Duodenal mucosa (tissue), 2 donors: ENCODE measurements at regions not wholly inside any gene's neighbourhood (a gene's known extent, or its start where the extent isn't known, plus 50 kb on each side); places are given as distances from the start of the nearest gene placed in this dataset.
"Not testable (repeated sequence)": the region's sequence is repeated elsewhere in the genome, so short reads cannot be mapped to it uniquely, and the experiment has no call there.

Source experiments
- H3K27ac ChIP-seq: one replicate; pipeline ENCODE4 v1.7.0; 2013; ENCODE audit warnings: low read depth, low read length
- H3K27me3 ChIP-seq, 2 donors: one replicate each; pipeline ENCODE4 v1.7.0; 2013; ENCODE audit warnings: low read length in 2 of 2, control low read depth in 1 of 2; ENCODE audit not compliant: insufficient read depth in 2 of 2, control insufficient read depth in 1 of 2
- H3K36me3 ChIP-seq, 2 donors: one replicate each; pipeline ENCODE4 v1.7.0; 2013; ENCODE audit warnings: low read length in 2 of 2, control low read depth in 1 of 2; ENCODE audit not compliant: insufficient read depth in 2 of 2, control insufficient read depth in 1 of 2
- H3K4me1 ChIP-seq, 2 donors: one replicate each; pipeline ENCODE4 v1.7.0; 2013; ENCODE audit warnings: low read length in 2 of 2, control low read depth in 1 of 2; ENCODE audit not compliant: insufficient read depth in 2 of 2, control insufficient read depth in 1 of 2
- H3K4me3 ChIP-seq, 2 donors: one replicate each; pipeline ENCODE4 v1.7.0; 2013; ENCODE audit warnings: low read length in 2 of 2, low read depth in 1 of 2
- H3K9ac ChIP-seq, 2 donors: one replicate each; pipeline ENCODE4 v1.7.0; 2013; ENCODE audit warnings: low read length in 2 of 2, low read depth in 1 of 2
- H3K9me3 ChIP-seq, 2 donors: one replicate each; pipeline ENCODE4 v1.7.0; 2013; ENCODE audit warnings: low read length in 2 of 2, control low read depth in 1 of 2; ENCODE audit not compliant: control insufficient read depth in 1 of 2

DNA sequence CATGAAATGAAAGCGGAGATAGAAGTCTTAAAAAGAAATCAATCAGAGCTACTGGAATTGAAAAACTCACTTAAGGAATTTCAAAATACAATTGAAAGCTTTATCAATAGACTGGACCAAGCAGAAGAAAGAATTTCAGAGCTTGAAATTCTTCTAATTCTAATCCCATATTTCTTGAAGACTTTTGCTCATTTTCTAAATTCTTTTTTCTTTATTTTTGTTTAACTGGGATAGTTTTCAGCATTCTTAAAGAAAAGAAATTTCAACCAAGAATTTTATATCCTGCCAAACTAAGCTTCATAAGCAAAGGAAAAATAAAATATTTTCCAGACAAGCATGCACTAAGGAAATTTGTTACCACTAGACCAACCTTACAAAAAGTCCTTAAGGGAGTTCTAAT is 80.2 kb upstream of the BMAL1 start:
- H3K27me3 ChIP-seq, H3K9me3 ChIP-seq, H3K27ac ChIP-seq, H3K36me3 ChIP-seq, H3K4me1 ChIP-seq, H3K9ac ChIP-seq, H3K4me3 ChIP-seq: not testable (repeated sequence)

DNA sequence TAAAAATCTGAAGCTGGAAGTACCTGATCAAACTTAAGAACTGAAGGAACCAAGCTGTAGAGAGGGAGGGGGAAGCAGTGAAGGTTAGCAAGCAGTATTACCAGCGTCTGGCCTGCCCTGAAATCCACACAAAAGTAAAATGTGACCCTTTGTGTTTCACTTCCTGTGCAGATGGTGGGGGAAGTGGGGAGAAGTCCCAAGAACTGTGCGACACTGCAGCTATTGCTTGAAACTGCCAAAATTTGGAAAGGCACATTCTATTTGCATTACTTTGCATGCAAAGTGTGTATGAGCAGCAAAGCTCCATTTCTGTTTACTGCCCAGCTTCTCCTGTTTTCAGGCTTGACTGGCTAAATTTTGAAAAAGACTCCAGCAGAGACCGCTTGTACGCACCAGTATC is 72.1 kb upstream of the BMAL1 start:
- Histone ChIP-seq H3K9ac (no peak overlapping the region), H3K27me3 (no peaks in the 10 kb centered on the region), H3K9me3 (no peaks in the 10 kb centered on the region), H3K27ac (no peak overlapping the region), H3K4me3 (no peak overlapping the region), H3K4me1 (peaks cover 23 to 24% of the 10 kb centered on the region in 2 donors), H3K36me3 (no peaks in the 10 kb centered on the region)

DNA sequence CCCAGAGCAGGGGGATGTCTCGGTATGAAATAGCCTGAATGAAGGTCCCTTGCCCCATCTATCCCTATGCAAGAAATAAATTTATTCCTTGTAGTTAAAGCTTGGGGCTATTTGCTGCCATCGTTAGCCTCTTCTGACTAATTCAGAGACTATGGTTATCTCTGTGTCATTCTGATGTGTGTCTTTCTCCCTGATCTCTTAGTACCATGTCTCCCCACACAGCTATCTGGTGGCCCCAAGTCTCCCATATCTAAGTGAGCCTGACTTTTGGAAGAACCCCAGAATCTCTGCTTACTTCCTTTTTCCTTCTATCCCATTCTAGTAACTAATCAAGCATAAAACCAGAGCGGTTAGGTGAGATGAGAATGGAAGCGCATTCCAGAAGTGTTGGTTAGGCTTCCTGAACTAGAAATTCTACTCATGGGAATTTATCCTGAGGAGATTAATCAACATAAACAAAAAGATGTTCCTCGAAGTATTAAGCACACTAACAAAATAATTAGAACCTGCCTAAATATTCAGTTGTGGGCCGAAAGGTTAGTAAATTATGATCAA is 71.4 kb upstream of the BMAL1 start:
- H3K27ac ChIP-seq = no peak overlapping the region
- no peak overlapping the region for H3K9ac ChIP-seq
- no peak overlapping the region for H3K4me3 ChIP-seq
- no peaks in the 10 kb centered on the region for H3K36me3 ChIP-seq
- H3K27me3 ChIP-seq = no peaks in the 10 kb centered on the region
- peaks cover 23 to 24% of the 10 kb centered on the region in 2 donors for H3K4me1 ChIP-seq
- no peaks in the 10 kb centered on the region for H3K9me3 ChIP-seq

DNA sequence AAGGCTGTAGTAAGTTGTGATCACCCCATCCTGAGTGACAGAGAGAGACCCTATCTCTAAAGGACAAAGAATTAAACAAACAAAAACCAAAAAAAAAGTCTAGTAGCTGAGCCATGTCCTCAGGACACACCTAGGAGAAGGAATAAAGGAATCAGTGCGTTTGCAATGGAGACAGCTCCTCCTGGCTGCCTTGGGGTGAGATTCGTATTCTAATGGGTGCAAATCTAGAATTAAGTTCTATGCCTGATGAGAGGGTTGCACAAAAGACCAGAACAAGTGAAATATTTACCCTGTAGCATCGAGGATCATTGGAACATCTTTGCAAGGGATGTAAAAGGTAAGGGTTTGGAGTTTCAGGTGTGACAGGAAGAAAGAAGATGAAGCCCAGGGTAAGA is 70.3 kb upstream of the BMAL1 start:
- peak overlapping the region; percentile 69 to 81 for H3K4me3 ChIP-seq
- no peaks in the 10 kb centered on the region for H3K9me3 ChIP-seq
- H3K36me3 ChIP-seq = no peaks in the 10 kb centered on the region
- H3K4me1 ChIP-seq = peaks cover 23 to 24% of the 10 kb centered on the region in 2 donors
- no peak overlapping the region for H3K27ac ChIP-seq
- no peaks in the 10 kb centered on the region for H3K27me3 ChIP-seq
- peak overlapping the region; percentile 40 to 45 for H3K9ac ChIP-seq

DNA sequence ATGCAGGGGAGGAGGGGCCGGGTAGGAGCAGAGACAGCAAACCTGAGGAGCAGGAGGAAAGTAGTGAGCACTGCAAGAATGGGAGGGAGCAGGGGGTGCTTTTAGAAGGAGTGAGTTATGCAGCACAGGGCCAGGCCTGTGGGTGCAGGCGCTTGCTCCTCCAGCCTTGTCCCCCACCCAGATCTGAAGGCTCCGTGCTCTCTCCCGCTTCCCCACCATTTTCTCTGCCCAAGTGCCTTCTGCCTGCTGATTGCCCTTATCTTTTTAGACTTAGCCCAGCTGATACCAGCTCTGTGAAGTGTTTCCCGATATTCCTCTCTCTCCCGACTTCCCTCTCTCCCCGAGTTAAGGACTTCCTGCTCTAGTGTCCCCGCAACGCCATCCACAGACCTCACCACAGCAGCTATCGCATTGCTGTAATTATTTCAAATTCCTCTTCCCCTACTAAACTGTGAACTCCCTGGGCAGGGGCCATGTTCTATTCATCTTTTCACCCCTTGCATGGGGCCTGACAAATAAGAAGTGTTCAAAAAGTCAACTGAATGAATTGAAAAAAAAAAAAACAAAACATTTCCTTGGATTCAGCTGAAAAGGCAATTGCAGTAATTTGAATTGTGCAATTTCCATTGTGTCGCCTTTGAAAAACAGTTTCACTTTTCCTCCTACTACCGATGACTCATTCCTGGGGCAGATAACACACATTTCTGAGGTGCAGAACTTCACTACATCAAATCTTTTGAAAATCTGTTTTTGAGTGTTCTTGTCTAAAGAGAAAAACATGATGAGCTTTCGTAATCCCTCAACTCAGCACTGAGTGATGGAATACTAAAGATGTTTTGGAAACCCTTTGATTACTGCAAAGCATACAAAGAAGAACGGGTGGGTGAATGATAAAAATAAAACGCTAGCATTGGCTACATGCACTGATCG is 69.7 kb upstream of the BMAL1 start:
- H3K4me1 ChIP-seq = peaks cover 23 to 24% of the 10 kb centered on the region in 2 donors
- no peaks in the 10 kb centered on the region for H3K36me3 ChIP-seq
- H3K4me3 ChIP-seq = peak overlapping the region; percentile 69 to 81
- H3K27me3 ChIP-seq = no peaks in the 10 kb centered on the region
- H3K9ac ChIP-seq = peak overlapping the region; percentile 40 to 45
- H3K27ac ChIP-seq = peak overlapping the region; percentile 47
- no peaks in the 10 kb centered on the region for H3K9me3 ChIP-seq

DNA sequence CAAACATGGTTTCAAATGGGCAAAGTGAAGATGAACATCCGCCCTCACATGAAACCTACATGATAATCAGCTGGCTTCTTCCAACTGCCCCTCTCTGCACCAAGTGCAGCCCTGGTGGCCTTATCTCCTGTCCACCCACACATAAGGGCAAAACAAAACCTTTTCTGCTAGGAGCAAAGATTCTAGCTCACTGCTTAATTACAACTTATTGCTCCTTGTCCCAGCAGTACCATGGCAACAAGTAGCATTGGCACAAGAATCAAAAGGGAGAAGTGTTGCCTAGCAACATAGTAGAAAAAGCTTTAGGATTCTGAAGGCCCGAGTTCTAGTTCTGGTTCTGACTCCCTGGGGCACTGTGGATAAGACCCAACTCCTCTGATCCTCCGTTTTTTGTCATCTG is 68.7 kb upstream of the BMAL1 start:
- Histone ChIP-seq H3K4me3 (peak overlapping the region; percentile 69 to 81), H3K36me3 (no peaks in the 10 kb centered on the region), H3K27ac (no peak overlapping the region), H3K27me3 (no peaks in the 10 kb centered on the region), H3K4me1 (peaks cover 23 to 24% of the 10 kb centered on the region in 2 donors), H3K9me3 (no peaks in the 10 kb centered on the region), H3K9ac (no peak overlapping the region)

DNA sequence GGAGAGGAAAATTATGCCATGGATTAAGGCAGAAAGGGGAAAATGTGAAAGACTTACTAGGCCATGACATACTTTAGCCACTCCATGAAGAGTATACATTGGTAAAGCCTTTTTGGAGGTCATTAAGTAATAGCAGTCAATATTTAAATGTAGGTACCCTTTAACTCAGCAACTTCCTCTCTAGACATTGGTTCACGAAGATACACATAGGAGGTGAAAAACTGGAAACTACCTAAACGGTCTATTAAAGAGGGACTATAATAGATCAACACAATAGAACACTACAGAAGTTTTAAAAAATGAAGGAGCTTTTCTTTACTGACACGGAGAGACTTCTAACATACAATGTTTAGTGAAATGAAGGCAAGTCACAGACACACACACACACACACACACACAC is 68.2 kb upstream of the BMAL1 start:
- no peak overlapping the region for H3K9ac ChIP-seq
- no peaks in the 10 kb centered on the region for H3K36me3 ChIP-seq
- no peaks in the 10 kb centered on the region for H3K27me3 ChIP-seq
- H3K4me3 ChIP-seq = no peak overlapping the region
- H3K9me3 ChIP-seq = no peaks in the 10 kb centered on the region
- no peak overlapping the region for H3K27ac ChIP-seq
- H3K4me1 ChIP-seq = peaks cover 23 to 24% of the 10 kb centered on the region in 2 donors

DNA sequence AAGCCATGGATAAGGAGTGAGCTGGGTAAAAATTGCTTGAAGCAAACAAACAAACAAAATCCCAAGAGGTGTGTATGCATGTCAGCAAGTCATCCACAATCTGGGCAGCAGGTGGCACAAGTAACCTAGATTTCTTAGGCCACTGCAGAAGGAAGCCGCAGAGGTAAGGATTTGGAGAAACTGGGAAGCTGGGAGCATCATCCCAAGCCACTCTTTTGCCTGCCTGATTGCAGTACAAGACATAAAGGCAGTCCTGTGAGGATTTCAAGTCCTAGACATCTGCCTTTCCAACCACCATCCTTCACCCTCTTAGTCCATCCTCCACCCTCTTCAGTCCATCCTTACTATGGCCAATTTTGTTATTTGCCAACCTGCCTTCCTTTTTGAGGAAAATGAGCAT is 67.2 kb upstream of the BMAL1 start:
- H3K36me3 ChIP-seq = no peaks in the 10 kb centered on the region
- no peaks in the 10 kb centered on the region for H3K27me3 ChIP-seq
- no peak overlapping the region for H3K27ac ChIP-seq
- no peaks in the 10 kb centered on the region for H3K9me3 ChIP-seq
- no peak overlapping the region for H3K4me3 ChIP-seq
- H3K9ac ChIP-seq = no peak overlapping the region
- H3K4me1 ChIP-seq = peaks cover 23 to 24% of the 10 kb centered on the region in 2 donors

DNA sequence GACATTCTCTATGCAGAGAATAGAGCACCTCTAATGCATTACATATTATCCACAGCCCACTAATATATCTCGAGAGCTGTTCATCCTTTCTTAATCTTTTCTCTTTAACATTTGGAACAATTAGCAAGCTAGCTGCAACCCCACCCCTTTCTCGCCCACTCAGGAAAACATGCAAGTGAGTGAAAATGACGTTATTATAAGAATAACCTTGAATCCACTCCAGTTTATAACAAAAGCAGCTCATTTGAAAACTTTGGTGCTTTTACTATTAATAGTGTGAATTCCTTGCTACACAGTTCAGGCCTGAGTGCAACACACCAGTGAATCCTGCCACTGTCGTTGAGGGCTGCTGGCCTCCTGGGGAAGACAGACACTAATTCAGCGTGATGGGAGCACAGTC is 63.3 kb upstream of the BMAL1 start:
- no peaks in the 10 kb centered on the region for H3K27me3 ChIP-seq
- no peak overlapping the region for H3K4me3 ChIP-seq
- no peaks in the 10 kb centered on the region for H3K9me3 ChIP-seq
- no peak overlapping the region for H3K27ac ChIP-seq
- no peak overlapping the region for H3K9ac ChIP-seq
- no peaks in the 10 kb centered on the region for H3K36me3 ChIP-seq
- peaks cover under 1% of the 10 kb centered on the region in 2 donors for H3K4me1 ChIP-seq

DNA sequence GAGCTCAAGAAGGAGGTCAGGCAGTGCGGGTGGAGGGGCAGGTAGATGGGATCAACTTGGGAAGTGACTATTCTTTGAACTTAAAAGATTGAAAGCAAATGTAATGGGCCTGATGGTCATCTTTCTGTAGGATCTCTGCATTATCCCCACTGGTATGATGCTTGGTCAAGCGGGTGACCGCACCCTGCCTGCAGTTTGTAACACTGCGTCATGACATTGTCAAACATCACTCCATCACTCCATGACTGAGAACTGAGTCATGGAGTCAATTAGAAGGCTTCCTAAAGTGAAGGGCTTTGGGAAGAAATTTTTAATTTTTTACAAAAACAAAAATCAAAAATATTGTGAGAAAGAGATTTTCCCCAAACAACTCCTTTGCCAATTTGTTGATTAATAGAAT is 62.4 kb upstream of the BMAL1 start:
- Histone ChIP-seq H3K27ac (no peak overlapping the region), H3K9me3 (no peaks in the 10 kb centered on the region), H3K4me3 (no peak overlapping the region), H3K9ac (no peak overlapping the region), H3K36me3 (no peaks in the 10 kb centered on the region), H3K4me1 (no peaks in the 10 kb centered on the region), H3K27me3 (no peaks in the 10 kb centered on the region)
